Karpas-422 (cell line): ENCODE measurements at regions not wholly inside any gene's neighbourhood (a gene's known extent, or its start where the extent isn't known, plus 50 kb on each side); places are given as distances from the start of the nearest gene placed in this dataset.
A peak's percentile ranks its signal among the peaks of the same experiment; 100 is the strongest.

ENCODE experiments used
- DNase-seq: peaks from one replicate; pipeline ENCODE4 v3.0.0-alpha.2; 2015
- H2AFZ ChIP-seq: fragments of 200-600 bp; sonication (generic); 2 replicates; pipeline ENCODE4 v1.6.1; 2014; ENCODE audit warnings: antibody characterized with exemption, low read length, mixed read lengths
- H3K27ac ChIP-seq: fragments of 200-600 bp; sonication (generic); 2 replicates; pipeline ENCODE4 v1.5.1; 2014; ENCODE audit warnings: mild to moderate bottlenecking, low read length, moderate library complexity
- H3K27me3 ChIP-seq: fragments of 200-600 bp; sonication (generic); 2 replicates; pipeline ENCODE4 v1.6.1; 2014; ENCODE audit warnings: low read length, mixed read lengths
- H3K36me3 ChIP-seq: fragments of 200-600 bp; sonication (generic); 2 replicates; pipeline ENCODE4 v1.6.1; 2014; ENCODE audit warnings: low read length, mixed read lengths; ENCODE audit not compliant: insufficient read depth
- H3K4me1 ChIP-seq: fragments of 200-600 bp; sonication (generic); 2 replicates; pipeline ENCODE4 v1.6.1; 2014; ENCODE audit warnings: mild to moderate bottlenecking, low read length, mixed read lengths
- H3K4me2 ChIP-seq: fragments of 200-600 bp; sonication (generic); 2 replicates; pipeline ENCODE4 v1.6.1; 2014; ENCODE audit warnings: low read length, low read depth, mild to moderate bottlenecking; ENCODE audit not compliant: poor library complexity, severe bottlenecking
- H3K4me3 ChIP-seq: fragments of 200-600 bp; sonication (generic); 2 replicates; pipeline ENCODE4 v1.5.1; 2014; ENCODE audit warnings: mild to moderate bottlenecking, antibody characterized with exemption, low read length, mixed read lengths
- H3K79me2 ChIP-seq: fragments of 200-600 bp; sonication (generic); 2 replicates; pipeline ENCODE4 v1.6.1; 2014; ENCODE audit warnings: mild to moderate bottlenecking, low read length, mixed read lengths
- H3K9ac ChIP-seq: fragments of 200-600 bp; sonication (generic); 2 replicates; pipeline ENCODE4 v1.6.0; 2014; ENCODE audit warnings: low read length
- H3K9me2 ChIP-seq: fragments of 200-600 bp; sonication (generic), shearing (Covaris generic); replicated peaks from 2 replicates; pipeline ENCODE4 v1.6.0; 2014; ENCODE audit warnings: mild to moderate bottlenecking, low read length, moderate library complexity; ENCODE audit not compliant: insufficient read depth
- H3K9me3 ChIP-seq: fragments of 300-700, 200-600 bp; sonication (generic); 2 replicates; pipeline ENCODE4 v1.6.1; 2014; ENCODE audit warnings: low read length, mixed read lengths
- H4K20me1 ChIP-seq: fragments of 200-600 bp; sonication (generic); 2 replicates; pipeline ENCODE4 v1.6.1; 2014; ENCODE audit warnings: mild to moderate bottlenecking, antibody characterized with exemption, low read length, low read depth; ENCODE audit not compliant: insufficient read depth

DNA sequence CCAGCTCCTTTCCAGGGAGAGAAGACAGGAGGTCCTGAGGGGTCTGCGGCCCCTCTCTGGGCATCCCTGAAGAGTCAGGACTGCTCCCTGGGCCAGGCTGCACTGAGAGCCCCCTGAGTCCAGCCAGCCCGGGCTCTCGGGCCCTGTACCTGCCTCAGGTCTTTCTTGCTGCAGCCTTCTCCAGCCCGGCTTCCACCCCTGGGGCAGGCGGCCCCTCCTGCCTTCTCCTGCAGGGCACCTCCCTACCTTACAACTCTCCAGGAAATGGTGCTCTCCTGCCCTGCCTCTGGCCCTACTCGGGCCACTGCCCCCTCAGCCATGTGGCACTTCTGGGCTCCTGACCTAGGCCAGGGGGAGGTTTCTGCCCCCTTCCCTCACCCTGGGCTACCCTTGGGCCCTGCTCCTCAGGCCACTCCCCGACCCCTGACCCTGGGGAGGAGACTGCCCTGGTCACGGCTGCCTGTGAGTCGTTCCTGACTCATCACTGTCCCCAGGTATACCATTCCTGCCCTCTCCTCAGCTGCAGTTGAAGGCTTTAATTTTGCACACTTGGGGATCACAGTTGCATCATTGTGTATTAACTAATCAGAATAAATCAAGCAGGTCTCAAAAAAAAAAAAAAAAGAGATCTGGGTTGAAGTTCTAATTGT lies 251.1 kb downstream of the NXPE2 start:
- no peaks in the 10 kb centered on the region for H3K9me3 ChIP-seq

GRCh38 chr11:114938799-114939198 lies 260.5 kb downstream of the NXPE2 start:
- Histone ChIP-seq H3K9ac (no peak overlapping the region), H4K20me1 (no peaks in the 10 kb centered on the region), H2AFZ (no peak overlapping the region), H3K27ac (no peak overlapping the region), H3K4me3 (no peak overlapping the region), H3K4me2 (no peak overlapping the region), H3K9me3 (no peaks in the 10 kb centered on the region), H3K27me3 (no peaks in the 10 kb centered on the region), H3K4me1 (no peaks in the 10 kb centered on the region), H3K36me3 (no peaks in the 10 kb centered on the region), H3K79me2 (no peaks in the 10 kb centered on the region), H3K9me2 (no peaks in the 10 kb centered on the region)
- no peak for DNase-seq

More for the DNA sequence above, 251.1 kb downstream of the NXPE2 start:
- Histone ChIP-seq H3K79me2 (no peaks in the 10 kb centered on the region), H3K27ac (peak overlapping the region; percentile 72), H2AFZ (no peak overlapping the region), H3K9ac (no peak overlapping the region), H3K27me3 (no peaks in the 10 kb centered on the region), H3K4me1 (peaks cover 38% of the 10 kb centered on the region), H3K36me3 (no peaks in the 10 kb centered on the region), H4K20me1 (no peaks in the 10 kb centered on the region), H3K4me3 (no peak overlapping the region), H3K4me2 (peak overlapping the region; percentile 53), H3K9me2 (no peaks in the 10 kb centered on the region)
- no peak for DNase-seq

- Histone ChIP-seq H3K27me3 (no peaks in the 10 kb centered on the region), H3K9ac (no peak overlapping the region), H3K27ac (no peak overlapping the region), H3K4me3 (no peak overlapping the region), H3K9me3 (no peaks in the 10 kb centered on the region), H3K9me2 (no peaks in the 10 kb centered on the region), H3K4me2 (no peak overlapping the region), H2AFZ (no peak overlapping the region), H3K36me3 (no peaks in the 10 kb centered on the region), H3K79me2 (no peaks in the 10 kb centered on the region), H3K4me1 (peaks cover 11% of the 10 kb centered on the region), H4K20me1 (no peaks in the 10 kb centered on the region)
- DNase-seq: no peak
Observed at GRCh38 chr11:114942207-114942606, 263.9 kb downstream of the NXPE2 start.

- H3K4me2 ChIP-seq: no peak overlapping the region
- H3K4me1 ChIP-seq: peaks cover 15% of the 10 kb centered on the region
- no peaks in the 10 kb centered on the region for H3K9me2 ChIP-seq
- no peak overlapping the region for H3K9ac ChIP-seq
- H2AFZ ChIP-seq: no peak overlapping the region
- H4K20me1 ChIP-seq: no peaks in the 10 kb centered on the region
- no peak overlapping the region for H3K4me3 ChIP-seq
- H3K27ac ChIP-seq: no peak overlapping the region
- H3K79me2 ChIP-seq: no peaks in the 10 kb centered on the region
- H3K36me3 ChIP-seq: no peaks in the 10 kb centered on the region
- H3K27me3 ChIP-seq: no peaks in the 10 kb centered on the region
- DNase-seq: no peak
- H3K9me3 ChIP-seq: no peaks in the 10 kb centered on the region
Observed at GRCh38 chr11:114949614-114950351, 271.5 kb downstream of the NXPE2 start.

DNA sequence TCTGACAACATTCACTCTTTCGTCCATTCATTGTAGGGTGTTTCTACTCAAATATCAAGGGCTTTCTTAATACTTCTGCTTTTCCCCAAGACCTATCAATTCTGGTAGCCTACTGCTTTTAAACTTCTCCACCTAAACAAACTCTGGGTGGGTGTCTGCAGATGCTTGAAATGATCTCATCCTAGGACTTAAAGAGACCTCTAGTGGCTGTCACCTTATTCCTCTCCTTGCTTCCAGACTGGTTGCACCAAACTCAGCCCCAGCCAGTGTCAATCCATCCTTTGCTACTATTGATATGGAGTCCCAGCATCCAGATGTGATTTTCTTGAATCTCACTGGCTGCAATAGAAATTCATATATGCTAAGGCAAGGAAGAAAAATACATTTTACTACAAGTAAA lies 274.7 kb downstream of the NXPE2 start:
- DNase-seq: peak; percentile 63
- Histone ChIP-seq H4K20me1 (no peaks in the 10 kb centered on the region), H3K27ac (no peak overlapping the region), H3K36me3 (no peaks in the 10 kb centered on the region), H3K4me2 (no peak overlapping the region), H3K4me3 (no peak overlapping the region), H3K9ac (no peak overlapping the region), H3K9me2 (no peaks in the 10 kb centered on the region), H2AFZ (no peak overlapping the region), H3K4me1 (peaks cover 4% of the 10 kb centered on the region), H3K27me3 (no peaks in the 10 kb centered on the region), H3K9me3 (no peaks in the 10 kb centered on the region), H3K79me2 (no peaks in the 10 kb centered on the region)

GRCh38 chr11:114955923-114956322 lies 277.6 kb downstream of the NXPE2 start:
- no peaks in the 10 kb centered on the region for H4K20me1 ChIP-seq
- no peaks in the 10 kb centered on the region for H3K27me3 ChIP-seq
- no peak overlapping the region for H3K4me3 ChIP-seq
- H3K9me2 ChIP-seq: no peaks in the 10 kb centered on the region
- no peak overlapping the region for H2AFZ ChIP-seq
- no peak overlapping the region for H3K9ac ChIP-seq
- no peaks in the 10 kb centered on the region for H3K9me3 ChIP-seq
- H3K4me2 ChIP-seq: no peak overlapping the region
- no peaks in the 10 kb centered on the region for H3K79me2 ChIP-seq
- peaks cover 4% of the 10 kb centered on the region for H3K4me1 ChIP-seq
- H3K36me3 ChIP-seq: no peaks in the 10 kb centered on the region
- H3K27ac ChIP-seq: no peak overlapping the region
- no peak for DNase-seq

DNA sequence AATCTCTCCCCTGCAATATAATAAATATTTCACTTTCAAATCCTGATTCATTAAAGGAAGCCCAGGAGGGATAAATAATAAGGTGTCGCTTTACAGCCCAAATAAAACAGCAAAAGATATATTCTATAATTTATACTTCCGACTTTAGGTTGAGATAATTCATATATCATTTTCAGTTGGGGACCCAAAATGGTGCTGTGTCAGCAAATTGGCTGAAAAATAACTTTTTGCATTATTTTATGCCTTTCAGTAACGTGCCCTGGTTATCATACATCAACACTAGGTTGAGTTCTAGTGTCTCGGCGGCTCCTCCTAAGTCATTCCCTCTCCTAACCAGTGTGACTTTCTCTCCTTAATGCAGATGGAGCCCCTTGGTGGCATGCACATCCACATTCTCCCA lies 278.2 kb downstream of the NXPE2 start:
- no peak overlapping the region for H3K9ac ChIP-seq
- H2AFZ ChIP-seq: no peak overlapping the region
- H3K9me3 ChIP-seq: no peaks in the 10 kb centered on the region
- peaks cover 4% of the 10 kb centered on the region for H3K4me1 ChIP-seq
- no peak for DNase-seq
- no peaks in the 10 kb centered on the region for H3K36me3 ChIP-seq
- no peaks in the 10 kb centered on the region for H4K20me1 ChIP-seq
- no peaks in the 10 kb centered on the region for H3K79me2 ChIP-seq
- no peak overlapping the region for H3K4me3 ChIP-seq
- H3K27me3 ChIP-seq: no peaks in the 10 kb centered on the region
- H3K27ac ChIP-seq: no peak overlapping the region
- no peaks in the 10 kb centered on the region for H3K9me2 ChIP-seq
- no peak overlapping the region for H3K4me2 ChIP-seq

DNA sequence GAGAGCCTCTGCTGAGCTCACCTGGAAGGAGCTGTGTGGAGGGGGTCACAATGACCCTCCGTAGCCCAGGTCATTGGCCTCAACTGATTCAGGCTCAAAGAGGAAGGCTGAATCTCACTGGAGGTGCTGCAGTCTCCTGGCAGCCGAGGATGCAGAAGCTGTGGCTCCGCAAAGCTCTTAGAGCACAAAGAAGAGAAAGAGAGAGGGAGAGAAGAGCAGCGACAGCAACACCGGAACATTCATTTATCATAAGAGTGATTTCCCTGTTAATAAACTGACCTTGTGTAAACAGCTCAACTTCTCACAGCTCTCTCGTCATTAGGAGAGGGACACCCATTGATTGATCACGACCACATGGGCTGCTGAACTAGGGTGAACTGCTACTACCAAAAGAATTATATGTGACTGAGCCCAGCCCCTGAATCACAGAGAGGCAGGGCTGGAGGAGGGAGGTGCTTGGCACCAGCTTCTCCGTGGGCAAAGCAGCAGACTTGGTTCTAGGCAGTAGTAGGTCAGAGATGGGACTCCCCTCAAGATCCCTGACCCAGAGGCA lies 281.7 kb downstream of the NXPE2 start:
- Histone ChIP-seq H2AFZ (no peak overlapping the region), H3K36me3 (no peaks in the 10 kb centered on the region), H4K20me1 (no peaks in the 10 kb centered on the region), H3K27ac (no peak overlapping the region), H3K9ac (no peak overlapping the region), H3K9me2 (no peaks in the 10 kb centered on the region), H3K4me2 (no peak overlapping the region), H3K4me1 (no peaks in the 10 kb centered on the region), H3K79me2 (no peaks in the 10 kb centered on the region), H3K9me3 (no peaks in the 10 kb centered on the region), H3K27me3 (no peaks in the 10 kb centered on the region), H3K4me3 (no peak overlapping the region)
- DNase-seq: no peak
